CD4-positive, alpha-beta T cell treated with Interleukin-6 at 100 ng/mL for 8 hours (primary cell): ENCODE measurements at regions not wholly inside any gene's neighbourhood (a gene's known extent, or its start where the extent isn't known, plus 50 kb on each side); places are given as distances from the start of the nearest gene placed in this dataset.

Experiments
- DNase-seq: peaks from one replicate; pipeline ENCODE4 v3.0.0-alpha.2; 2020; ENCODE audit warnings: mixed read lengths, low spot score

DNA sequence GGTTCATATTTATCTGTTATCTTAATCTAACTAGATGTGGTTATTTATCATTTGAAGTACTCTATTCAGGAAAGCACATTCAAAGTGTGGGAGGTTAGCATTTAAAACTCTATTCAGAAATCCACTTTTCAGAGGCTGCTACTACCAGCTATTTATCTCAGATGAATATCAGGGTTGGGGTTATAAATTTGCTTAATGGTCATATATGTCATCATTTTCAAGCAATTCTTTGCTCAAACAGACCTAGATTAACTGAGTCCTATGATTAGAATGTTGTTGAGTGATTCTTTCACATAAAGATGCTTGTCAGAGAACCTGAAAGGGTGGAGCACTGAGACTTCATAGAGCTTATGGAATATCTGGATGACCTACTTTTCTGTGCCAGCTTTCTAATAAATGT is 436.9 kb upstream of the TGFBR2 start:
- DNase-seq, result no peak

GRCh38 chr3:30170681-30171438 is 435.5 kb upstream of the TGFBR2 start:
- DNase-seq, result no peak

- no peak for DNase-seq
Observed at GRCh38 chr3:30174357-30174756, 432.0 kb upstream of the TGFBR2 start.

DNA sequence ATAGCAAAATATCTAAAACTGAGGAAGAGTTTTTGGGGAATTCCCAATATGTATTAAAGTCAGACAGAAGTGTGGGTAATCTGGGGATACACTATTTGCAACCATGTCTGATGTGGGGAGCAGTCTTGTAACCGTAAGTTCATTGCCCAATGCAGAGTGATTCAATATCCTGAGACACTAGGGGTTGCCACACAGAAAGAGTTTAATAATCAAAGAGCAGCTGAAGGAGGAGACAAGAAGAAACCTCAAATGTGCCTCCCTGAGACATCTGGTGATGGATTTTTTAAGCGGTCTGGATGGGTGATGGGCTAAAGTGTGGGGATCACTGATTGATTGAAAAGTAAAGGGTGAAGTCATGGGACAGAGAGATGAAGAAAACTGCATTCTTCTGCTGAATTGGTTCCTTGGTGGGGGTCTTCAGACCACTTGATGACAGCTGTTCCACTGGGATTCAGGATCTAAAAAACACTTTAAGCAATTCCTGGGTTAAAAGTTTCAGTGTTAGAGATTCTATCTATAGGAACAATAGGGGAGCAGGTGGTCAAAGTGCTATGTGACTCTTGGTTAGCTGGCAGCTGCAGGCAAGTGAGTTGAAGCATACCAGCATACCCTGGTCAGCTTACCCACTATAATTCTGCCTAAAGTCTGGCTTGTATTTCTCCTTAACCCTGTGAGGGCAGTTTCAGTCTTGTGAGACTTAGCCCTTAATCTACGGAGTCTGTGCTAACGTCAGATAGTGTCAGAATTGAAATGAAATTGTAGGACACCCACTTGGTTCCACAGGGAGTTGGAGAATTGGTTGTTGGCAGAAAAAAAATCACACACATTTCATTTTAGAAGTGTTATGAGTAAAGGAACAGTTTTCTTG is 425.9 kb upstream of the TGFBR2 start:
- no peak for DNase-seq

DNA sequence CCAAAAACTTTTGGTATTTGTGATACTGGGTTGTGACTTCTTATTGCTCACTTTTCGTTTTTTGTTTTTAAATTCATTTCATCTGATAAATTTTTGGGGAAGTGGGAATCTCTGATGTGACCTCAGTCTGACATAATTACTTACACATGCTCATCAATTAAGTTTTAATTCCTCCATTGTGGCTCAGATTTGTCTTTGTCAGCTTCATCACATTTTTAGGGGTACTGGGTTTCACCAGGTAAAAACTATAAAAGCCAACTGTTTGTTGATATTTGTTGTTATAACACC is 425.3 kb upstream of the TGFBR2 start:
- no peak for DNase-seq

DNA sequence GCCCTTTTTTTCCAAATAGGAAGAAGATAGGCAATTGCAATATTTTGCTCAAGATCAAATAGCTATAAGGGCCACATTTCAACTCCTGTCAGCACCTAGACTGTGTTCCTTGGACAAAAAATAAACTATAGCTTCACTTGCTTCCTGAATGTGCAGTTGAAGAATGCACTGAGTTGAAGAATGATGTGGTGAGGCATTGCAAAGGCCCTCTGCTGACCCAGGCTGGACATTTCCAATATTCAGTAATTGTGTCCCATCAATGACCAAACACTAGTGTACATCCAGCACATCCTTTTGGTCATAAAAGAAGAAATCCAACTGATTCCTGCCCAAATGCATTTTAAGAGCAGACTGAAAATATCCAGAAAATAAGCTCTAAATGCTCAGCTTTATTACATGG is 424.8 kb upstream of the TGFBR2 start:
- no peak for DNase-seq

- no peak for DNase-seq
Observed at GRCh38 chr3:30183421-30183820, 423.0 kb upstream of the TGFBR2 start.

GRCh38 chr3:30184091-30184810 is 422.1 kb upstream of the TGFBR2 start:
- no peak for DNase-seq

DNA sequence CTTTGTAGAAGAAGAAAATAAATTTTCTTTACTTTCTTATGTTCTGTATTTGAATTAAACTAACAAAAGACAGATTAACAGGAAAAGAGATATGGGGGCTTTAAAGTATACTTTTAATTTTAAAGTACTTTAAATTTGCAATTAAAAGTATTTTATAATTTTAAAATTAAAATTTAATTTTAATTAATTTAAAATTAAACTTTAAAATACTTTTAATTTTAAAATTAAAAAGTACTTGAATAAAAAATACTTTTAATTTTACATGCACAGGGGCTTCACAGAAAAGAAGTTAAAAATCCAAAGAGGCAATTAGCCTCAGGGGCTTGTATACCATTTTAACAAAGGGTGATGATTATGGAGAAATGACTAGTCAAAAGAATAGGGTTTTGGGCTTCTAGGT is 420.5 kb upstream of the TGFBR2 start:
- DNase-seq, result no peak

GRCh38 chr3:30186741-30187219 is 419.6 kb upstream of the TGFBR2 start:
- DNase-seq, result no peak

- DNase-seq, result no peak
Observed at GRCh38 chr3:30187366-30187765, 419.0 kb upstream of the TGFBR2 start.

GRCh38 chr3:30188713-30189112 is 417.7 kb upstream of the TGFBR2 start:
- DNase-seq, result no peak

DNA sequence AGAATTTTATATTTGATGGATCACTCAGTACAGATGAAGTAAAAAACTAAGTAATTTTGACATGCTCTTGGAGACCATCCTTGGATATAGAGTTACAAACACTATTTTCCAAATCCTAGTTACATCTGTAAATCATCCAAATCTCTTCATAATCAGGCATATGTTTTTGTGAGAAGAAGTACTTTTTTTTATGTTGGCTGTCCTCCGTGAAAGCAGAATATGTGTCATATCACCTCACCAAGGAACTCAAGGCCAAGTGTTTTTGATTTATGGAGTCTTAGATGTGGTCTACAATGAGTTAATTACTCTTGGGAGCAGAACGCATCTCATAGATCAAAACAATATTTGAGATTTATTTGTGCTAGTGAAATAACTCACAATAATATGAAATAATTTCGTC is 416.5 kb upstream of the TGFBR2 start:
- DNase-seq, result no peak

- no peak for DNase-seq
Observed at GRCh38 chr3:30193625-30194044, 412.8 kb upstream of the TGFBR2 start.

- no peak for DNase-seq
Observed at GRCh38 chr3:30195352-30195751, 411.0 kb upstream of the TGFBR2 start.

- no peak for DNase-seq
Observed at GRCh38 chr3:30198162-30198561, 408.2 kb upstream of the TGFBR2 start.

DNA sequence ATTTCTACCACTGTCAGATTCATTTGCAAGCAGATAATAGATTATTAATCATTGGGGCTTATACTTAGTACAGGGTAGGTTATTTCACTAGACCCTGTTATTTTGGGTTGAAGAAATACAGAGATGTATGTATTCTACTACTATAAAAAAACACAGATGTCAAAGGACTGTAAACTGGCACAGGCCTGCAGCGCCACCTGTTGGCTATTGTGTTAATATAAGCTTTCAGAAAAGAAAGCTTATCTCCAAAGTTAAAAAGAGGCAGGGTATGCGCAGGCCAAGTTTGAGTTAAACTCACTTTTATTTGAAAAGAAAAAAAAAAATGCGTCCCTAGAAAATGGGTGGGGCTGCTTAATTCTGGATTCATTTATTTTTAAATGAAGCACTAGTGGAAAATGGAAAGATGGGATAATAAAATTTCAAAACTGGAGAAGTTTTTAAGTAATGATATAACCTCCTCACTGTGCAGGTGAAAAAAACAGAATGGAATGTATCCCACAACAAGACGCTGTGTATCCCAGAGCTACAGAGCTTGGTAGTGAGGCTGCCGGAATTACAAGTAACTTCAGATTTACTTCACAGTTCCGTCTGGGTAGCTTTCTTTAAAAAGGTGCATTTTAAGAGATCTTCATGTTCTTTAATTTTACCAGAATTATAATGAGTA is 407.2 kb upstream of the TGFBR2 start:
- peak; percentile 49 for DNase-seq

DNA sequence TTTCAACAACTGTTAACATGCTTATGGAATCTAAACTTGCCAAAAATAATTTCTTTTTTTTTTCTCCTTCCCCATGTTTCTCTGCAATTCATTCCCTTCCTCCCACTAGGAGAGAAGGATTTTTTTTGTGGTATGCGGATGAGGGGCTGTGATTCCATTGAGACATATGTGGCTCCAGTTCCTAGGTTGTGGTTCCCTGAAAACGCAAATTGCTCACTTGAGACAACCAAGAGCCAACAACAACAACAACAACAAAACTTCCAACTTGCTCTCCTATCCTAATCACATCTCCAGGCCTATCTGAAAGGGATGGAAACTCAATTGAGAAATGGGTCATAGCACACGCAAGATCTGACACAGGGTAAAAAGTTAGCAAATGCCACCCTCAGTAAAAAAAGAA is 406.5 kb upstream of the TGFBR2 start:
- DNase-seq, result no peak

- no peak for DNase-seq
Observed at GRCh38 chr3:30201715-30202114, 404.7 kb upstream of the TGFBR2 start.

GRCh38 chr3:30203301-30203700 is 403.1 kb upstream of the TGFBR2 start:
- no peak for DNase-seq

GRCh38 chr3:30204126-30204525 is 402.3 kb upstream of the TGFBR2 start:
- DNase-seq, result no peak

- DNase-seq, result no peak
Observed at GRCh38 chr3:30206051-30206450, 400.4 kb upstream of the TGFBR2 start.
